GM06990 (cell line): ENCODE measurements at regions not wholly inside any gene's neighbourhood (a gene's known extent, or its start where the extent isn't known, plus 50 kb on each side); places are given as distances from the start of the nearest gene placed in this dataset.

Experiments used
- DNase-seq: peaks from one replicate; pipeline ENCODE4 v3.0.0-alpha.2; 2011; ENCODE audit not compliant: insufficient read length; ENCODE audit errors: extremely low read depth
- H3K27me3 ChIP-seq: replicated peaks from 2 replicates; pipeline ENCODE4 v1.6.0; 2011; ENCODE audit warnings: low read length; ENCODE audit not compliant: control insufficient read depth, insufficient read depth
- H3K36me3 ChIP-seq: 2 replicates; pipeline ENCODE4 v1.5.1; 2011; ENCODE audit warnings: low read length; ENCODE audit not compliant: control insufficient read depth, insufficient read depth
- H3K4me3 ChIP-seq: replicated peaks from 2 replicates; pipeline ENCODE4 v1.5.1; 2011; ENCODE audit warnings: low read depth, mild to moderate bottlenecking, control low read depth, low read length
- TF ChIP-seq, protein P1 (sequence below): IDR thresholded peaks from 2 replicates; pipeline ENCODE4 v1.5.1; 2011; ENCODE audit warnings: low read length, control low read depth, mild to moderate bottlenecking, inconsistent platforms; ENCODE audit not compliant: insufficient read depth, poor library complexity, severe bottlenecking

DNA sequence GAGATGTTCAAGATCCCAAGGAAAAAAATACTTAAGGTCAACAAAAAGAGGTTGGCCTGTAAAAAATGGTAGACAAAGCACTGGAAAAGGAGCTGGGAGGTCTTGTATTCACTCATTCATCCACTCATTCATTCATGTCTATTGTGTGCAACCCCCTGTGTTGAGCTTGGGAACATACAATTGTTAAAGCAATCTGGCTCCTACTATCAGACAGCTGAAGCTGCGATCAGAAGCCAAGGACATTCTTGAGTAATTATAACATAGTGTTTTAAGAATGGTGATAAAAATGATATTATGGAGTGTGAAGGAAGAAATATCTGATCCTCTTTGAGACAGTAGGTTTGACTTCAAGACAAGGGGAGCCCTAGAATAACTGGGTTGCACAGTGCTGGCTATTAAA is 693.4 kb downstream of the TOX3 start:
- H3K4me3 ChIP-seq: no peak overlapping the region
- no peaks in the 10 kb centered on the region for H3K36me3 ChIP-seq
- DNase-seq: no peak
- no peaks in the 10 kb centered on the region for H3K27me3 ChIP-seq
- TF ChIP-seq, protein P1, sequence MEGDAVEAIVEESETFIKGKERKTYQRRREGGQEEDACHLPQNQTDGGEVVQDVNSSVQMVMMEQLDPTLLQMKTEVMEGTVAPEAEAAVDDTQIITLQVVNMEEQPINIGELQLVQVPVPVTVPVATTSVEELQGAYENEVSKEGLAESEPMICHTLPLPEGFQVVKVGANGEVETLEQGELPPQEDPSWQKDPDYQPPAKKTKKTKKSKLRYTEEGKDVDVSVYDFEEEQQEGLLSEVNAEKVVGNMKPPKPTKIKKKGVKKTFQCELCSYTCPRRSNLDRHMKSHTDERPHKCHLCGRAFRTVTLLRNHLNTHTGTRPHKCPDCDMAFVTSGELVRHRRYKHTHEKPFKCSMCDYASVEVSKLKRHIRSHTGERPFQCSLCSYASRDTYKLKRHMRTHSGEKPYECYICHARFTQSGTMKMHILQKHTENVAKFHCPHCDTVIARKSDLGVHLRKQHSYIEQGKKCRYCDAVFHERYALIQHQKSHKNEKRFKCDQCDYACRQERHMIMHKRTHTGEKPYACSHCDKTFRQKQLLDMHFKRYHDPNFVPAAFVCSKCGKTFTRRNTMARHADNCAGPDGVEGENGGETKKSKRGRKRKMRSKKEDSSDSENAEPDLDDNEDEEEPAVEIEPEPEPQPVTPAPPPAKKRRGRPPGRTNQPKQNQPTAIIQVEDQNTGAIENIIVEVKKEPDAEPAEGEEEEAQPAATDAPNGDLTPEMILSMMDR: no peak

DNA sequence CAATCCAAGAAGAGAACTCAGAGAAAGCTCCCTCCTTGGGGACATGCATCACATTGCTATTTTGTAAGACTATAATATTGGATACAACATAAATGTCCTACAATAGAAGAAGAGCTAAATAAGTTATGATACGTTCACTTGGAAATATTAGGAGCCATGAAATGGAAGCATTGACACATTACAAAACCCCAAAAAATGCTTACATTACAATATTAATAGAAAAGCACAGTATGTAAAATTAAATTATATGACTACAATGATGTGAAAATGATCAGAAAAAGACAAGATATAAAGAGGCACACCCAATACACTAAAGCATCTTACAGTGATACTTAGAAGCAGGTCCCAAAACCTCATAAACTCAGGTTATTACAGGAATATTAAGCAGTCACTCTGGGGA is 694.1 kb downstream of the TOX3 start:
- no peak for DNase-seq
- no peaks in the 10 kb centered on the region for H3K36me3 ChIP-seq
- H3K4me3 ChIP-seq: no peak overlapping the region
- TF ChIP-seq, protein P1: no peak
- H3K27me3 ChIP-seq: no peaks in the 10 kb centered on the region

DNA sequence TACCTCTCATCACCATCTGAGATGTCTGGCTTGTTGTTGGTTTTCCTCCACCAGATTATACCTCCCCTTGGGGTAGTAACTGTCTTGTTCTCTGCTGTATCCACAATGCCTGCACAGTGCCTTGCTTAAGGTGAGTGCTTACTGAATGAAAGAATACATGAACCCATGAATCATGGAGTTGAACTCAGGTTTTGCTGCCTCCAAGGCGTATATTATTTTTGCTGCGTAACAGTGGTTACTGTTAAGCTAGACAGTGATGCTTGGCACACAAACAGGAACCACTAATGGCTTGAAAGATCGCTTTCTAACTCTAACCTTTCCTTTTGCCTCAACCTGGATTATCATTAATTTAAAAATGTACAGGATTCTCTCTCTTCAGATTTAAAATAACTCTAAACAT is 695.8 kb downstream of the TOX3 start:
- TF ChIP-seq, protein P1: no peak
- no peaks in the 10 kb centered on the region for H3K36me3 ChIP-seq

DNA sequence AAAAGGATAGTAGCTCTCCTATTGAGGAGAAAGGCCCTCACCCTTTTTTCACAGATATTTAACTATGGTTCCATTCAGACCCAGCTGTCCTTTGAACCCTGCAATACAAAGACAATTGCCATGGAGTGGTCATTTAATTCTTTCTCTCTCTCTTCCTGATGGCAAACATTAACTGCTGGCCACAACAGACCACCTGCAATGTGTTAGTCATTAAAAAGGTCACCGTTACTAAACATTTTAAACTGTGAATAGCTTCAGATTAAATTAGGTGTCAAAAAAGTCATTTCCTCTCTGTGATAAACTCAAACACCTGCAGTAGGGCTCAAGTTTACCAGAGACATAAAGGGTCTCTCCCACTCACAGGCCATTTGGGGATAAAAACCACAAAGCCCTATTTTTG is 697.2 kb downstream of the TOX3 start:
- H3K27me3 ChIP-seq: no peaks in the 10 kb centered on the region
- no peak for DNase-seq
- H3K4me3 ChIP-seq: no peak overlapping the region
- no peaks in the 10 kb centered on the region for H3K36me3 ChIP-seq
- TF ChIP-seq, protein P1: no peak

More for the DNA sequence above, 695.8 kb downstream of the TOX3 start:
- Histone ChIP-seq H3K27me3 (no peaks in the 10 kb centered on the region), H3K4me3 (no peak overlapping the region)
- no peak for DNase-seq

DNA sequence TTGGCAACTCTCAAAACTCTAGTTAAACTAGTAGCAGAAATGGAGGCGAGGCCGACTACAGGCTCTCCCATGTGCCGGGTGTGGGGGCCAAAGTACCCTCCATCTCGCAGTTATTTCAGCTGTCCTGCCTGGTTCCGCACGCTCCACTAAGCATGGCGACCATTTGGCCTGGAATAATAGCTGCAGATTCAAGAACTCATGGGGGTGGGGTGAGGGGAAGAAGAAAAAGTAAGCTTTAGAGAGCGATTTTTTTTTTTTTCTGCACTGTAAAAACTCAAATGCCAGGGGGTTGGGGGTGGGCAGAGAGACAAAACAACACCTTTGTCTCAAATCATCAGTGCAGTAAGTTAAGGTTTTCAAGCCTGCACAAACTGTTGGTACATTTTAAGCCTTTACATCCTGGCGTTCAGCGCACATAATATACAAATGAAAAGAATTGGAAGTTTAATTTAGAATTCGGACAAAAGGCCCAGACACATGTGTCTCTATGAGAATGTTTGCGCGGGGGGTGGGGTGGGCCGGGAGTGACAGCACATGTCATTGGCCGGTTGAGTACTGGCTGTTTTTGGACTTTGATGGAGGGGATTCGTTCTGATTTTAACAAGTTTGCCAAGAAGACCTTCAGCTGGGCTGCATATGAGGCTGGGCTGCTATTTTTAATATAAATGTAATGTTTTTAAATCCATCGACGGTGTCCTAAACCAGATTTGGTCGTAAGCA is 694.7 kb upstream of the SALL1 start:
- TF ChIP-seq, protein P1: no peak
- no peak for DNase-seq
- no peak overlapping the region for H3K4me3 ChIP-seq
- no peaks in the 10 kb centered on the region; the same call in 1 of the 2 replicates for H3K27me3 ChIP-seq
- no peaks in the 10 kb centered on the region for H3K36me3 ChIP-seq
